ENCODE measurements at regions not wholly inside any gene's neighbourhood (a gene's known extent, or its start where the extent isn't known, plus 50 kb on each side); places are given as distances from the start of the nearest gene placed in this dataset.

DNA sequence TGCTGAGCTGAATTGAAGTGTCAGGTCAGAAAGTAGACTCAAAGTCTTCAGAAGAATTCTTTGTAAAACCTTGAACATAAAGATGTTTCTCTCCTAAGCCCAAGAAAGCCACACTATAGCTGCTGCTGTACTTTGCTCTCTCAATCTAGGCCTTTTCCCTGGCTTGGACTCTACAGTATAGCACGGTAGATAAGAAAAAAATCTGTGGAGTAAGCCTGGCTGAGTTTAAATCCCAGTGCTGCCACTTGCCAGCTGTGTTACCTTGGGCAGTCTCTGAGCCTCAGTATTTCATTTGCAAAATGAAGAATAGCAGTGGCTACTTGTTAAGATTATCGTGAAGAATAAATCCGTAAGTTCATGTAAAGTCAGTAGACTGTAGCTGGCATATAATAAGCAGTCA lies 53.3 kb upstream of the UFL1 start:
- no peak for TF ChIP-seq CTCF (IDR thresholded peaks at IDR 0.05; ENCODE audit: insufficient read depth, low read depth, low read length, missing control alignments)
- H3K4me3 ChIP-seq (ENCODE audit: low read length) = no peak overlapping the region
- DNase-seq (ENCODE audit: low read depth) = no peak

DNA sequence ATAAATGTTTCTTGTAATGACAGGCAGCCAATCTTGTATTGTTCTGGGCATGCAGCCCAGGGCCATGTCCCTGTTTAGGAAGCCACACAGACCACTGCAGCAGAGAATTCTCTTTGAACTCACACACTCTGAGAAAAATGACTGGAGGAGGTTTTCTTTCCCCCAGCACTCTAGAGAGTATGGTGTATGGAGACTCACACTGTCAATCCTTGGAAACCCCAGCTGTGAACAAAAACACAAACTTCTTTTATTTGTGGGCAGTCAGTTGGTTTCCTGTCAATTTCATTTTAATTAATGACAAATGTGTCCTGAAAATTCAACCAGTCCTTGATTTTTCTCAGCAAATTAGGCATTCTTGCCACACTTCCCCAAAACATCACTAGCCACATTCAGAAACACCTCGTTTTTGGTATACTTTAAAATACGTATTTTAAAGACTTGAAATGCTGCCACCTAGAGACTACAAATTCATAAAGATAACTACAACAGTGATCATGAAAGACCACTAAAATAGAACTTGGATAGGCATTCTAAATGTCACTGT lies 52.9 kb upstream of the UFL1 start:
- DNase-seq (ENCODE audit: low read depth) = peak; percentile 5
- TF ChIP-seq CTCF (IDR thresholded peaks at IDR 0.05; ENCODE audit: insufficient read depth, low read depth, low read length, missing control alignments) = no peak
- no peak overlapping the region for H3K4me3 ChIP-seq (ENCODE audit: low read length)

DNA sequence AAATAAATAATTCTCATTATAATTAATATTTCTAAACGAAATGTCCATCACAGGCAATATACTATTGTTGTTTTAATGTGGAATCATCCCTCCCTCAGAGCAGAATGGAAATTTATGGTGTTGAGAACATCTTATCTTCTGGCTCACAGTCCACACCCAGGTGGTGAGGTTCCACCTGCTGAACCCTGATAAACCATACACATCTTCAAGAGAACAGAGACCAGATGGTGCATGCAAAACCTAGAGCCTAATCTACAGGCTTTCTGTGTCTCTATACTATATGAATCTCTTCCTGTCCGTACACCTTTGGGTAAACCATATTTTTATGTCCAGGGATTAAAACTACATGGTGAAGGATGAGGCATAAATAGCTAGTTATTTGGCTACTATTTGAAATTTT lies 52.3 kb upstream of the UFL1 start:
- no peak for TF ChIP-seq CTCF (IDR thresholded peaks at IDR 0.05; ENCODE audit: insufficient read depth, low read depth, low read length, missing control alignments)
- H3K4me3 ChIP-seq (ENCODE audit: low read length) = no peak overlapping the region
- no peak for DNase-seq (ENCODE audit: low read depth)

- no peak overlapping the region for H3K4me3 ChIP-seq (ENCODE audit: low read length)
- TF ChIP-seq CTCF (IDR thresholded peaks at IDR 0.05; ENCODE audit: insufficient read depth, low read depth, low read length, missing control alignments) = no peak
- no peak for DNase-seq (ENCODE audit: low read depth)
Observed at GRCh38 chr6:96470296-96470695, 51.3 kb upstream of the UFL1 start.
